Stomach (tissue), 8 donors: ENCODE measurements at regions not wholly inside any gene's neighbourhood (a gene's known extent, or its start where the extent isn't known, plus 50 kb on each side); places are given as distances from the start of the nearest gene placed in this dataset.
A peak's percentile ranks its signal among the peaks of the same experiment; 100 is the strongest.

Experiments
- DNase-seq, 2 donors: peaks; one replicate each; pipeline versions ENCODE4 v3.0.0 to v3.0.0-alpha.2; 2013 to 2019
- H3K27ac ChIP-seq, 5 donors: fragments of 200-600 bp in 4 of 5; sonication (generic) in 4 of 5; one replicate each; pipeline ENCODE4 v1.5.1; 2013 to 2019; ENCODE audit warnings: mild to moderate bottlenecking in 1 of 5, moderate library complexity in 1 of 5
- H3K27me3 ChIP-seq, 3 donors: fragments of 200-600 bp; sonication (generic); one replicate each; pipeline ENCODE4 v1.5.1; 2017 to 2019; ENCODE audit warnings: mixed run types in 1 of 3
- H3K36me3 ChIP-seq, 4 donors: fragments of 200-600 bp; sonication (generic); 1 replicate in 3 of 4; 2 replicates in 1 of 4; pipeline ENCODE4 v1.5.1; 2016 to 2019
- H3K4me1 ChIP-seq, 4 donors: fragments of 200-600 bp; sonication (generic); one replicate each; pipeline ENCODE4 v1.5.1; 2016 to 2019
- H3K4me3 ChIP-seq, 4 donors: fragments of 200-600 bp; sonication (generic) in 3 of 4; one replicate each; pipeline ENCODE4 v1.5.1; 2016 to 2019; ENCODE audit warnings: mild to moderate bottlenecking in 1 of 4
- H3K9me3 ChIP-seq, 4 donors: fragments of 200-600 bp; sonication (generic); one replicate each; pipeline ENCODE4 v1.5.1; 2016 to 2019
- CTCF ChIP-seq, 7 experiments: fragments of 450-650 bp in 4 of 7; fragments of 200-600 bp in 3 of 7; sonication (generic) in 3 of 7; IDR thresholded peaks; one replicate each; pipeline ENCODE4 v1.5.1; 2016 to 2019; ENCODE audit warnings: antibody characterized with exemption in 7 of 7, control low read depth in 2 of 7, mild to moderate bottlenecking in 1 of 7
- EP300 ChIP-seq: sonication (generic); formaldehyde crosslinking; IDR thresholded peaks from one replicate; pipeline ENCODE4 v1.6.1; 2017; ENCODE audit warnings: antibody characterized with exemption
- POLR2A ChIP-seq, 4 donors: fragments of 450-650 bp; IDR thresholded peaks; one replicate each; pipeline ENCODE4 v1.6.1; 2016; ENCODE audit warnings: antibody characterized with exemption in 4 of 4, control low read depth in 2 of 4, mild to moderate bottlenecking in 1 of 4, moderate library complexity in 1 of 4
- POLR2AphosphoS5 ChIP-seq, 3 donors: sonication (generic); formaldehyde crosslinking; IDR thresholded peaks; one replicate each; pipeline ENCODE4 v1.6.1; 2016; ENCODE audit warnings: antibody characterized with exemption in 3 of 3
- WGBS, 5 donors: extraction: QIAGEN DNeasy Blood & Tissue Kit in 3 of 5; methylation state at CpG; one replicate each; pipeline versions ENCODE4 v1.1.5 to v1.1.7; 2013 to 2018; 5-methylcytosine and 5-hydroxymethylcytosine counted together
- intact Hi-C: fragments of 100-400 bp; cut with DNase I; formaldehyde crosslinking; loops from one replicate; pipeline ENCODE4 v1.15.1; 2023; ENCODE audit warnings: low total_unique reads
- donor health status: healthy with polysubstance abuse.
- donor health status: Bipolar disorder and iron deficiency.
- donor health status: healthy.

GRCh38 chr9:22170556-22170955 lies 161.5 kb upstream of the CDKN2B start:
- WGBS, 5 donors = 57 to 70% (median 62%) methylated on average over 2 of the region's 2 CpGs
- Histone ChIP-seq H3K4me3 (no peak overlapping the region), H3K27me3 (no peaks in the 10 kb centered on the region), H3K9me3 (no peaks in the 10 kb centered on the region), H3K4me1 (peaks cover 0 to 15% (median 2%) of the 10 kb centered on the region in 4 donors), H3K27ac (no peak overlapping the region), H3K36me3 (no peaks in the 10 kb centered on the region)
- DNase-seq = no peak
- intact Hi-C loops = no loop called here
- TF ChIP-seq POLR2A (IDR thresholded peaks at IDR 0.05) (no peak), EP300 (no peak), POLR2AphosphoS5 (IDR thresholded peaks at IDR 0.05) (no peak), CTCF (IDR thresholded peaks at IDR 0.05) (no peak)

GRCh38 chr9:22170990-22171670 lies 162.0 kb upstream of the CDKN2B start:
- DNase-seq = no peak
- intact Hi-C loops = no loop called here
- Histone ChIP-seq H3K9me3 (no peaks in the 10 kb centered on the region), H3K36me3 (no peaks in the 10 kb centered on the region), H3K27me3 (no peaks in the 10 kb centered on the region), H3K4me1 (peaks cover 0 to 15% (median 2%) of the 10 kb centered on the region in 4 donors), H3K4me3 (no peak overlapping the region), H3K27ac (peak overlapping the region in 1 of 5 donors; percentile 25)
- TF ChIP-seq POLR2A (IDR thresholded peaks at IDR 0.05) (no peak), POLR2AphosphoS5 (IDR thresholded peaks at IDR 0.05) (no peak), EP300 (no peak), CTCF (IDR thresholded peaks at IDR 0.05) (no peak)
- WGBS, 5 donors = 29 to 51% (median 43%) methylated on average over 2 of the region's 2 CpGs

GRCh38 chr9:22171691-22172090 lies 162.6 kb upstream of the CDKN2B start:
- H3K9me3 ChIP-seq = no peaks in the 10 kb centered on the region
- H3K36me3 ChIP-seq = no peaks in the 10 kb centered on the region
- H3K4me3 ChIP-seq = no peak overlapping the region
- intact Hi-C loops = no loop called here
- WGBS, 5 donors = 33 to 63% (median 42%) methylated on average over 3 of the region's 3 CpGs
- H3K27me3 ChIP-seq = no peaks in the 10 kb centered on the region
- no peak overlapping the region for H3K27ac ChIP-seq
- no peak for DNase-seq
- no peak for TF ChIP-seq CTCF (IDR thresholded peaks at IDR 0.05)
- TF ChIP-seq POLR2AphosphoS5 (IDR thresholded peaks at IDR 0.05) = no peak
- TF ChIP-seq EP300 = no peak
- TF ChIP-seq POLR2A (IDR thresholded peaks at IDR 0.05) = no peak
- peaks cover 0 to 15% (median 2%) of the 10 kb centered on the region in 4 donors for H3K4me1 ChIP-seq

GRCh38 chr9:22173908-22174307 lies 164.8 kb upstream of the CDKN2B start:
- intact Hi-C loops = no loop called here
- DNase-seq = no peak
- peaks cover 0 to 4% (median 0%) of the 10 kb centered on the region in 4 donors for H3K9me3 ChIP-seq
- H3K27ac ChIP-seq = no peak overlapping the region
- WGBS, 5 donors = 87 to 98% (median 92%) methylated on average over 2 of the region's 2 CpGs
- H3K36me3 ChIP-seq = no peaks in the 10 kb centered on the region
- no peak overlapping the region for H3K4me3 ChIP-seq
- peaks cover 0 to 15% (median 2%) of the 10 kb centered on the region in 4 donors for H3K4me1 ChIP-seq
- no peak for TF ChIP-seq POLR2AphosphoS5 (IDR thresholded peaks at IDR 0.05)
- TF ChIP-seq POLR2A (IDR thresholded peaks at IDR 0.05) = no peak
- TF ChIP-seq CTCF (IDR thresholded peaks at IDR 0.05) = no peak
- TF ChIP-seq EP300 = no peak
- H3K27me3 ChIP-seq = no peaks in the 10 kb centered on the region
